ENCODE measurements at regions not wholly inside any gene's neighbourhood (a gene's known extent, or its start where the extent isn't known, plus 50 kb on each side); places are given as distances from the start of the nearest gene placed in this dataset.
"Not testable (repeated sequence)": the region's sequence is repeated elsewhere in the genome, so short reads cannot be mapped to it uniquely, and the experiment has no call there.

- DNase-seq: no peak
Measured at GRCh38 chr15:35937380-35937779, 391.4 kb upstream of the DPH6 start.

- no peak for DNase-seq
Measured at GRCh38 chr15:35944945-35945585, 399.1 kb upstream of the DPH6 start.

- no peak for DNase-seq
Measured at GRCh38 chr15:35953424-35953823, 407.5 kb upstream of the DPH6 start.

GRCh38 chr15:35956056-35956455 is 410.1 kb upstream of the DPH6 start:
- no peak for DNase-seq

GRCh38 chr15:35958021-35958420 is 412.1 kb upstream of the DPH6 start:
- peak; percentile 74 for DNase-seq

GRCh38 chr15:35958975-35959374 is 413.0 kb upstream of the DPH6 start:
- no peak for DNase-seq

GRCh38 chr15:35963326-35963725 is 417.4 kb upstream of the DPH6 start:
- DNase-seq: no peak

GRCh38 chr15:35966781-35967180 is 420.8 kb upstream of the DPH6 start:
- no peak for DNase-seq

GRCh38 chr15:35967968-35968367 is 422.0 kb upstream of the DPH6 start:
- not testable (repeated sequence) for DNase-seq

GRCh38 chr15:35973029-35973428 is 427.1 kb upstream of the DPH6 start:
- DNase-seq: no peak

GRCh38 chr15:35974052-35974451 is 428.1 kb upstream of the DPH6 start:
- no peak for DNase-seq

GRCh38 chr15:35975941-35976340 is 430.0 kb upstream of the DPH6 start:
- no peak for DNase-seq

- no peak for DNase-seq
Measured at GRCh38 chr15:35979608-35980007, 433.6 kb upstream of the DPH6 start.

- no peak for DNase-seq
Measured at GRCh38 chr15:35980719-35981118, 434.8 kb upstream of the DPH6 start.

- DNase-seq: no peak
Measured at GRCh38 chr15:35986191-35986721, 440.3 kb upstream of the DPH6 start.

GRCh38 chr15:35987056-35987455 is 441.1 kb upstream of the DPH6 start:
- DNase-seq: no peak

GRCh38 chr15:35991386-35991785 is 445.4 kb upstream of the DPH6 start:
- no peak for DNase-seq

GRCh38 chr15:35992791-35993190 is 446.8 kb upstream of the DPH6 start:
- DNase-seq: no peak

- no peak for DNase-seq
Measured at GRCh38 chr15:35993196-35993595, 447.2 kb upstream of the DPH6 start.

GRCh38 chr15:35994876-35995275 is 448.9 kb upstream of the DPH6 start:
- no peak for DNase-seq

- no peak for DNase-seq
Measured at GRCh38 chr15:35998663-35999602, 453.0 kb upstream of the DPH6 start.

GRCh38 chr15:36004891-36005490 is 459.0 kb upstream of the DPH6 start:
- no peak for DNase-seq

GRCh38 chr15:36005542-36005941 is 459.6 kb upstream of the DPH6 start:
- no peak for DNase-seq

GRCh38 chr15:36007699-36008098 is 461.7 kb upstream of the DPH6 start:
- no peak for DNase-seq
